ENCODE measurements at regions not wholly inside any gene's neighbourhood (a gene's known extent, or its start where the extent isn't known, plus 50 kb on each side); places are given as distances from the start of the nearest gene placed in this dataset.

DNA sequence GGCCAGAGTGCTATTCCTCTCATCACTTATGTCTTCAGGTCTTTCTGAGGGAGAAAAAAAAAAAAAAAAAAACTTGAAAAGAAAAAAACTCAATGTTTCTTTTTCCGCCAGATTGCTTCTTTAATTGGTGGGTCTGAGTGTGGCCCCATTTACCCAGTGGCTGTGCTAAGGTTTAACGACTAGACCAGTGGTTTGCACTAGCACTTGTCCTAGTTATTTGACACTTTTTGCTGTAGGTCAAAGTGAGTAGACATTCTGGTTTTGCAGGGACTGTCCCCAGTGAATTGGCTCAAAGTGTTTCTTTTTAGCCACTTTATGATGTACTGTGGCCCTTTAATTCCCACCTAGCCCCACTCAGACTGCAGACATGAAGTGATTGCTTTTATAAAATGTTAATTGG lies 273.3 kb downstream of the PTEN start:
- Mint-ChIP-seq H3K27ac (no peak overlapping the region), H3K9me3 (no peaks in the 10 kb centered on the region), H3K4me3 (no peak overlapping the region), H3K27me3 (no peaks in the 10 kb centered on the region), H3K36me3 (ENCODE audit: low read depth) (no peaks in the 10 kb centered on the region), H3K4me1 (ENCODE audit: low read depth) (no peaks in the 10 kb centered on the region)
- Histone ChIP-seq H3K4me3 (ENCODE audit: low read length) (no peak overlapping the region), H3K36me3 (ENCODE audit: insufficient read depth, low read length) (no peaks in the 10 kb centered on the region), H3K4me1 (ENCODE audit: insufficient read depth, low read length) (no peaks in the 10 kb centered on the region), H3K27ac (ENCODE audit: low read depth in 1 of 2, low read length in 2 of 2) (no peak overlapping the region), H3K27me3 (ENCODE audit: control insufficient read depth in 1 of 2, insufficient read depth in 2 of 2, low read length in 2 of 2) (no peaks in the 10 kb centered on the region), H3K9me3 (ENCODE audit: control insufficient read depth in 1 of 2, insufficient read depth in 1 of 2, low read length in 2 of 2) (no peaks in the 10 kb centered on the region)
- DNase-seq (no peak), ATAC-seq (ENCODE audit: poor library complexity) (no peak)
- POLR2A ChIA-PET: no interaction called here
- CTCF ChIA-PET: no interaction called here
- no peak for TF ChIP-seq CTCF (IDR thresholded peaks at IDR 0.05)
- intact Hi-C loops (cut with DNase I, micrococcal nuclease): no loop called here

DNA sequence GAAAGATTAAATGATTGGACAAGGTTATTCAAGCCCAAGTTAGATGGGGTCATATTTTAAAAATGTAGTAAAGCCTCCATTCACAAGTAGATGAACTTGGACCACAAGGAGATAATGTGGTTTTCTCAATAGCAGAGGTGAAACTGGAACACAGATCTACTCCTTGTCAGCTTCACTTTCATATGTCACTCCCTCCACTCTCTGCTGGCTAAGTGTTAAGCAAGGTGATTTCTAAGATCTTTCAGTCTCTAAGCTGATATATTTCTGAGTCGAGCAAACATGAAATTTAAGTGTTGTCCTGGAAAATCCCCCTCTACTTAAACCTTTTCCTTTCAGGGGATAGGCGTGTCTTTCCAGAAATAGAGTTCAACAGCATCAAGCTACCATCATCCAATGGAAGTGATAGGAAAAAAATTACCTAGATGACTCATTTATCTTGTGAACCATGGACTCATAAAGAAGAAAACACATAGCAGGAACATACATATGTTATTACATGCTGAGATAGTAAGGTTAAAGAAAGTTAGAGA lies 275.0 kb downstream of the PTEN start:
- Mint-ChIP-seq H3K9me3 (no peaks in the 10 kb centered on the region), H3K27ac (no peak overlapping the region), H3K36me3 (ENCODE audit: low read depth) (no peaks in the 10 kb centered on the region), H3K4me1 (ENCODE audit: low read depth) (no peaks in the 10 kb centered on the region), H3K4me3 (no peak overlapping the region), H3K27me3 (no peaks in the 10 kb centered on the region)
- no peaks in the 10 kb centered on the region for H3K9me3 ChIP-seq (ENCODE audit: control insufficient read depth in 1 of 2, insufficient read depth in 1 of 2, low read length in 2 of 2)
- DNase-seq (no peak), ATAC-seq (ENCODE audit: poor library complexity) (no peak)
- no peaks in the 10 kb centered on the region for H3K4me1 ChIP-seq (ENCODE audit: insufficient read depth, low read length)
- no peak overlapping the region for H3K4me3 ChIP-seq (ENCODE audit: low read length)
- TF ChIP-seq CTCF (IDR thresholded peaks at IDR 0.05): no peak
- CTCF ChIA-PET: no interaction called here
- H3K36me3 ChIP-seq (ENCODE audit: insufficient read depth, low read length): no peaks in the 10 kb centered on the region
- intact Hi-C loops (cut with DNase I, micrococcal nuclease): no loop called here
- no peaks in the 10 kb centered on the region for H3K27me3 ChIP-seq (ENCODE audit: control insufficient read depth in 1 of 2, insufficient read depth in 2 of 2, low read length in 2 of 2)
- no peak overlapping the region for H3K27ac ChIP-seq (ENCODE audit: low read depth in 1 of 2, low read length in 2 of 2)
- POLR2A ChIA-PET: no interaction called here

- no peak overlapping the region for H3K4me3 Mint-ChIP-seq
- TF ChIP-seq CTCF (IDR thresholded peaks at IDR 0.05): no peak
- intact Hi-C loops (cut with DNase I, micrococcal nuclease): no loop called here
These were observed 283.8 kb downstream of the PTEN start for GRCh38 chr10:88147000-88147798.

More at GRCh38 chr10:88147000-88147798, 283.8 kb downstream of the PTEN start:
- Histone ChIP-seq H3K27me3 (ENCODE audit: control insufficient read depth in 1 of 2, insufficient read depth in 2 of 2, low read length in 2 of 2) (no peaks in the 10 kb centered on the region), H3K9me3 (ENCODE audit: control insufficient read depth in 1 of 2, insufficient read depth in 1 of 2, low read length in 2 of 2) (no peaks in the 10 kb centered on the region), H3K4me3 (ENCODE audit: low read length) (no peak overlapping the region), H3K36me3 (ENCODE audit: insufficient read depth, low read length) (no peaks in the 10 kb centered on the region), H3K4me1 (ENCODE audit: insufficient read depth, low read length) (no peaks in the 10 kb centered on the region), H3K27ac (ENCODE audit: low read depth in 1 of 2, low read length in 2 of 2) (no peak overlapping the region)
- CTCF ChIA-PET: no interaction called here
- ATAC-seq (ENCODE audit: poor library complexity): no peak
- H3K36me3 Mint-ChIP-seq (ENCODE audit: low read depth): no peaks in the 10 kb centered on the region
- H3K9me3 Mint-ChIP-seq: no peaks in the 10 kb centered on the region
- DNase-seq: no peak
- H3K27ac Mint-ChIP-seq: no peak overlapping the region
- POLR2A ChIA-PET: interaction anchor here (0.6 kb wide), 1 partner anchor 28 kb away, joined by 3 read pairs; no protein-coding TSS in a partner anchor
- H3K27me3 Mint-ChIP-seq: no peaks in the 10 kb centered on the region
- H3K4me1 Mint-ChIP-seq (ENCODE audit: low read depth): peaks cover 2% of the 10 kb centered on the region
